Calu3 (cell line): ENCODE measurements at regions not wholly inside any gene's neighbourhood (a gene's known extent, or its start where the extent isn't known, plus 50 kb on each side); places are given as distances from the start of the nearest gene placed in this dataset.

Source experiments
- BruUV-seq: library from RNA; stranded (reverse); fragments of 400-500 nt; replicated peaks from 2 replicates; lab custom pipeline; 2021; lab: Mats Ljungman, UMichigan
- CTCF ChIA-PET: fragments of 300-600 bp; sonication (Branson Sonifier 250); formaldehyde crosslinking; loops from one replicate; lab custom pipeline; 2022; ENCODE audit warnings: antibody characterized with exemption; lab: Charles Lee
- DNase-seq: peaks from one replicate; pipeline ENCODE4 v3.0.0; 2022
- H3K27ac Mint-ChIP-seq: one replicate; pipeline ENCODE4 v1.8.0; 2022; ENCODE audit warnings: mixed read lengths; ENCODE audit not compliant: unreplicated experiment
- H3K27me3 Mint-ChIP-seq: one replicate; pipeline ENCODE4 v1.8.0; 2022; ENCODE audit warnings: mixed read lengths; ENCODE audit not compliant: unreplicated experiment
- H3K36me3 Mint-ChIP-seq: one replicate; pipeline ENCODE4 v1.8.0; 2022; ENCODE audit warnings: mild to moderate bottlenecking, moderate library complexity, mixed read lengths; ENCODE audit not compliant: insufficient read depth, unreplicated experiment
- H3K4me1 Mint-ChIP-seq: one replicate; pipeline ENCODE4 v1.8.0; 2022; ENCODE audit warnings: mild to moderate bottlenecking, low read depth, mixed read lengths; ENCODE audit not compliant: unreplicated experiment
- H3K4me3 Mint-ChIP-seq: one replicate; pipeline ENCODE4 v1.8.0; 2022; ENCODE audit warnings: mild to moderate bottlenecking, low read depth, moderate library complexity, mixed read lengths; ENCODE audit not compliant: unreplicated experiment
- H3K9me3 Mint-ChIP-seq: one replicate; pipeline ENCODE4 v1.8.0; 2022; ENCODE audit warnings: low read depth, mixed read lengths; ENCODE audit not compliant: unreplicated experiment
- intact Hi-C: fragments of 100-400 bp; cut with micrococcal nuclease; formaldehyde crosslinking; loops from one replicate; pipeline ENCODE4 v1.10.0; 2022; ENCODE audit not compliant: unreplicated experiment
- TF ChIP-seq, protein P1 (sequence below): fragments of 200-600 bp; IDR thresholded peaks from one replicate; pipeline ENCODE4 v1.8.0; 2022; ENCODE audit warnings: antibody characterized with exemption; ENCODE audit not compliant: unreplicated experiment

DNA sequence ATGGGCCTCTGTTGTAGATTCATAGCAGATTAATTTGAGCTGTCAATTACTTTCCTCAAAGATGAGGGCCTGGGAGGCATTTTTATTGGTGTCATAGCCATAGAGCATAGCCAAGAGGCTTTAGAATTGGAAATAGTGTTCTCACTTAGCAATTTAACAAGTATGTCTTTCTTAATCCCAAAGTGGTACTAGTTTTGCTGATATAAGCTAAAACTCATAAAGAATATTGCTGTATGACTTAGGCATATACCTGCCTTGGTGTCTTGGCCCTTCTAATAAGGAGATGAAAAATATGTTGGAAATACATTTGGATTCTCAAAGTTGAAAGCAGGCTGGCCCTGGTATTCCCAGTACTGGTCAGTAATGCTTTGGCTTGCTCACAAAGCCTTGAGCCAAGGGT lies 221.5 kb upstream of the CXCL13 start:
- CTCF ChIA-PET: no interaction called here
- H3K36me3 Mint-ChIP-seq: no peaks in the 10 kb centered on the region
- TF ChIP-seq, protein P1, sequence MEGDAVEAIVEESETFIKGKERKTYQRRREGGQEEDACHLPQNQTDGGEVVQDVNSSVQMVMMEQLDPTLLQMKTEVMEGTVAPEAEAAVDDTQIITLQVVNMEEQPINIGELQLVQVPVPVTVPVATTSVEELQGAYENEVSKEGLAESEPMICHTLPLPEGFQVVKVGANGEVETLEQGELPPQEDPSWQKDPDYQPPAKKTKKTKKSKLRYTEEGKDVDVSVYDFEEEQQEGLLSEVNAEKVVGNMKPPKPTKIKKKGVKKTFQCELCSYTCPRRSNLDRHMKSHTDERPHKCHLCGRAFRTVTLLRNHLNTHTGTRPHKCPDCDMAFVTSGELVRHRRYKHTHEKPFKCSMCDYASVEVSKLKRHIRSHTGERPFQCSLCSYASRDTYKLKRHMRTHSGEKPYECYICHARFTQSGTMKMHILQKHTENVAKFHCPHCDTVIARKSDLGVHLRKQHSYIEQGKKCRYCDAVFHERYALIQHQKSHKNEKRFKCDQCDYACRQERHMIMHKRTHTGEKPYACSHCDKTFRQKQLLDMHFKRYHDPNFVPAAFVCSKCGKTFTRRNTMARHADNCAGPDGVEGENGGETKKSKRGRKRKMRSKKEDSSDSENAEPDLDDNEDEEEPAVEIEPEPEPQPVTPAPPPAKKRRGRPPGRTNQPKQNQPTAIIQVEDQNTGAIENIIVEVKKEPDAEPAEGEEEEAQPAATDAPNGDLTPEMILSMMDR: no peak
- no TSS peak for BruUV-seq
- H3K4me3 Mint-ChIP-seq: no peak overlapping the region
- no peaks in the 10 kb centered on the region for H3K9me3 Mint-ChIP-seq
- no peaks in the 10 kb centered on the region for H3K4me1 Mint-ChIP-seq
- intact Hi-C loops: loop anchor here (2.0 kb wide), 2 partner anchors 49 to 217 kb away; no protein-coding TSS in a partner anchor
- H3K27me3 Mint-ChIP-seq: peaks cover 40% of the 10 kb centered on the region
- no peak overlapping the region for H3K27ac Mint-ChIP-seq
- DNase-seq: no peak

DNA sequence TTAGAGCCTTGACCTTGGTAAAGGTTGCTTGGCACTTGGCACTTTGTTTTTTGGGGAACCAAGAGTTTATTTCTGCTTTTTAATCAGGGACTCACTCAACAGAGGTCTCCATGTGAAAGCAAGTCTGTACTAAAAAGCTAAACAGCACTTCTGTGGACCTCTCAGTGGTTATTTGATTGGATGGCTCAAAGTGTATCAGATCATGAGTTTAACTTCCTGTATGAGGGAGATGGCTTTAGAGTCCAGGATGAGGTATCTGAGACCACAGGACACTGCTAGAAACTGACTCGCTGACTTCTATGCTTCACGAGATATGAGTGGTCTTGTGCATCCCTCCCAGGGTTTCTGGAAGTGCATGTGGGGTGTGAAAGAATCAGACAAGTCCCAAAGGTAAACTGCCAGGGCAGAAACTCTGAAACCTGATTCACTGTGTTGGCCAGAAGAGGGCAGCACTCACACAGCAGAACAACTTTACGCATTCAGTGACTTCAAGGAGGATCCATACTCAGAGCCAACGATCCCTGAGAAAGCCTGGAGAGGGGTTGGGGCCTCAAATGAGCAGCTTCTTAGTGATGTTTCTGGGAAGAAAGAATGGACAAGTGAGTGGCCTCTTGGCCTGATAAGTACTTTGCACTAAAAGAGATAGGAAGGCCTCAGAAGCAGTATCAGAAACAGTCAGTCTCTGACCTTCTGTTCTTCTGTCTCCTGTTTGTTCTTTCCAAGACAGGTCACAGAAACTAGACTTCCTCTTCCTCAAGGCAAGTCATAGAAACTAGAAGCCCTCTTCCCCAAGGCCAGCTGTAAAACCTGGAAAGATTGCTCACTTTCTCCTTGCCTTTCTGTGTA lies 220.3 kb upstream of the CXCL13 start:
- no peaks in the 10 kb centered on the region for H3K9me3 Mint-ChIP-seq
- no TSS peak for BruUV-seq

GRCh38 chr4:77393996-77394395 lies 211.6 kb upstream of the CXCL13 start:
- no peak overlapping the region for H3K27ac Mint-ChIP-seq
- BruUV-seq: no TSS peak
- TF ChIP-seq, protein P1: no peak
- no peak overlapping the region for H3K4me3 Mint-ChIP-seq
- H3K9me3 Mint-ChIP-seq: no peaks in the 10 kb centered on the region
- H3K4me1 Mint-ChIP-seq: no peaks in the 10 kb centered on the region
- intact Hi-C loops: no loop called here
- H3K36me3 Mint-ChIP-seq: no peaks in the 10 kb centered on the region
- CTCF ChIA-PET: no interaction called here
- peaks cover 45% of the 10 kb centered on the region for H3K27me3 Mint-ChIP-seq
- no peak for DNase-seq

More for the DNA sequence above, 220.3 kb upstream of the CXCL13 start:
- peaks cover 41% of the 10 kb centered on the region for H3K27me3 Mint-ChIP-seq
- no peak overlapping the region for H3K27ac Mint-ChIP-seq
- no peaks in the 10 kb centered on the region for H3K36me3 Mint-ChIP-seq
- intact Hi-C loops: loop anchor here (1.0 to 2.0 kb wide), 3 partner anchors 47 to 234 kb away; no protein-coding TSS in a partner anchor
- TF ChIP-seq, protein P1: peak; percentile 60
- H3K4me1 Mint-ChIP-seq: no peaks in the 10 kb centered on the region
- peak; percentile 51 for DNase-seq
- no peak overlapping the region for H3K4me3 Mint-ChIP-seq
- CTCF ChIA-PET: interaction anchor here (1.2 to 1.3 kb wide), 2 partner anchors 48 to 313 kb away, joined by 3 to 4 read pairs; no protein-coding TSS in a partner anchor

GRCh38 chr4:77395481-77395880 lies 210.1 kb upstream of the CXCL13 start:
- Mint-ChIP-seq H3K4me3 (no peak overlapping the region), H3K9me3 (no peaks in the 10 kb centered on the region), H3K36me3 (no peaks in the 10 kb centered on the region), H3K27me3 (peaks cover 45% of the 10 kb centered on the region), H3K4me1 (no peaks in the 10 kb centered on the region), H3K27ac (no peak overlapping the region)
- TF ChIP-seq, protein P1: no peak
- no TSS peak for BruUV-seq
- CTCF ChIA-PET: no interaction called here
- DNase-seq: no peak
- intact Hi-C loops: no loop called here
